Osteoblast (primary cell): ENCODE measurements at regions not wholly inside any gene's neighbourhood (a gene's known extent, or its start where the extent isn't known, plus 50 kb on each side); places are given as distances from the start of the nearest gene placed in this dataset.
"Not testable (repeated sequence)": the region's sequence is repeated elsewhere in the genome, so short reads cannot be mapped to it uniquely, and the experiment has no call there.

ENCODE experiments used
- DNase-seq: peaks from one replicate; pipeline ENCODE4 v3.0.0; 2011; ENCODE audit warnings: low spot score, mixed read lengths; ENCODE audit not compliant: insufficient read length; ENCODE audit errors: missing footprints
- H2AFZ ChIP-seq: 2 replicates; pipeline ENCODE4 v1.6.0; 2011; ENCODE audit warnings: mild to moderate bottlenecking, low read length
- H3K27ac ChIP-seq: 2 replicates; pipeline ENCODE4 v1.5.1; 2011; ENCODE audit warnings: mild to moderate bottlenecking, low read depth, low read length, moderate library complexity
- H3K27me3 ChIP-seq: 2 replicates; pipeline ENCODE4 v1.6.0; 2012; ENCODE audit warnings: mild to moderate bottlenecking, control low read depth, inconsistent platforms, low read length, moderate library complexity; ENCODE audit not compliant: insufficient read depth
- H3K36me3 ChIP-seq: 2 replicates; pipeline ENCODE4 v1.5.1; 2011; ENCODE audit warnings: mild to moderate bottlenecking, low read length, control low read depth, moderate library complexity; ENCODE audit not compliant: insufficient read depth
- H3K4me1 ChIP-seq: 2 replicates; pipeline ENCODE4 v1.5.1; 2011; ENCODE audit warnings: mild to moderate bottlenecking, low read length, control low read depth, moderate library complexity; ENCODE audit not compliant: insufficient read depth
- H3K4me2 ChIP-seq: 2 replicates; pipeline ENCODE4 v1.6.0; 2011; ENCODE audit warnings: mild to moderate bottlenecking, low read length; ENCODE audit not compliant: insufficient read depth
- H3K4me3 ChIP-seq: fragments of 200-600 bp; sonication (generic); 3 replicates; pipeline ENCODE4 v1.5.1; 2012; ENCODE audit warnings: mild to moderate bottlenecking, low read length, inconsistent platforms; ENCODE audit not compliant: insufficient read depth
- H3K79me2 ChIP-seq: 2 replicates; pipeline ENCODE4 v1.6.0; 2012; ENCODE audit warnings: mild to moderate bottlenecking, low read length, control low read depth, inconsistent platforms; ENCODE audit not compliant: insufficient read depth
- H3K9me3 ChIP-seq: 2 replicates; pipeline ENCODE4 v1.5.1; 2011; ENCODE audit warnings: low read depth, low read length, control low read depth
- H4K20me1 ChIP-seq: 2 replicates; pipeline ENCODE4 v1.6.0; 2012; ENCODE audit warnings: mild to moderate bottlenecking, low read length, control low read depth; ENCODE audit not compliant: insufficient read depth
- TF ChIP-seq, protein P1 (sequence below): IDR thresholded peaks from 2 replicates; pipeline ENCODE4 v1.5.1; 2011; ENCODE audit warnings: mild to moderate bottlenecking, low read depth, low read length, moderate library complexity; ENCODE audit errors: extremely low read depth

DNA sequence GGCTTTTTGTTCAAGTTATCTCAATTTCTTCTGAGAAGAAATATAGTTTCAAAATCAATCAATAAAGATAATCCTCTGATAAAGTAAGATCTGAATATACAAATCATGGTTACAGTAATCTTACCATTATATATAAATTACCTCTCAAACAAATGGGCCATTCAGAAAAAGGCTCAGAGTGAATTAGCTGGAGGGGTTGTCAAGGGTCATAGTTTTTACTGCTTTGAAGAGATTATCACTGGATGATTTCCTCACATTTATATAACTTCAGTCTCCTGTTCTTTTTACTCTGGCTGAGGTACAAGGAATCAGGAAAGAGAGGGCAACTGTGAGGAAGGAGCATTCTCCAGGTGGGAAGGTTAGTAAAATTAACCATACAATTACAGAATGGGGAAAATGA, 148.6 kb upstream of the ELL2 start:
- Histone ChIP-seq H3K4me2 (no peak overlapping the region), H4K20me1 (no peaks in the 10 kb centered on the region), H3K27ac (no peak overlapping the region), H3K9me3 (no peaks in the 10 kb centered on the region), H3K36me3 (no peaks in the 10 kb centered on the region), H3K79me2 (no peaks in the 10 kb centered on the region), H3K4me1 (no peaks in the 10 kb centered on the region), H3K27me3 (no peaks in the 10 kb centered on the region), H3K4me3 (no peak overlapping the region), H2AFZ (no peak overlapping the region)
- TF ChIP-seq, protein P1, sequence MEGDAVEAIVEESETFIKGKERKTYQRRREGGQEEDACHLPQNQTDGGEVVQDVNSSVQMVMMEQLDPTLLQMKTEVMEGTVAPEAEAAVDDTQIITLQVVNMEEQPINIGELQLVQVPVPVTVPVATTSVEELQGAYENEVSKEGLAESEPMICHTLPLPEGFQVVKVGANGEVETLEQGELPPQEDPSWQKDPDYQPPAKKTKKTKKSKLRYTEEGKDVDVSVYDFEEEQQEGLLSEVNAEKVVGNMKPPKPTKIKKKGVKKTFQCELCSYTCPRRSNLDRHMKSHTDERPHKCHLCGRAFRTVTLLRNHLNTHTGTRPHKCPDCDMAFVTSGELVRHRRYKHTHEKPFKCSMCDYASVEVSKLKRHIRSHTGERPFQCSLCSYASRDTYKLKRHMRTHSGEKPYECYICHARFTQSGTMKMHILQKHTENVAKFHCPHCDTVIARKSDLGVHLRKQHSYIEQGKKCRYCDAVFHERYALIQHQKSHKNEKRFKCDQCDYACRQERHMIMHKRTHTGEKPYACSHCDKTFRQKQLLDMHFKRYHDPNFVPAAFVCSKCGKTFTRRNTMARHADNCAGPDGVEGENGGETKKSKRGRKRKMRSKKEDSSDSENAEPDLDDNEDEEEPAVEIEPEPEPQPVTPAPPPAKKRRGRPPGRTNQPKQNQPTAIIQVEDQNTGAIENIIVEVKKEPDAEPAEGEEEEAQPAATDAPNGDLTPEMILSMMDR: no peak
- DNase-seq: no peak

DNA sequence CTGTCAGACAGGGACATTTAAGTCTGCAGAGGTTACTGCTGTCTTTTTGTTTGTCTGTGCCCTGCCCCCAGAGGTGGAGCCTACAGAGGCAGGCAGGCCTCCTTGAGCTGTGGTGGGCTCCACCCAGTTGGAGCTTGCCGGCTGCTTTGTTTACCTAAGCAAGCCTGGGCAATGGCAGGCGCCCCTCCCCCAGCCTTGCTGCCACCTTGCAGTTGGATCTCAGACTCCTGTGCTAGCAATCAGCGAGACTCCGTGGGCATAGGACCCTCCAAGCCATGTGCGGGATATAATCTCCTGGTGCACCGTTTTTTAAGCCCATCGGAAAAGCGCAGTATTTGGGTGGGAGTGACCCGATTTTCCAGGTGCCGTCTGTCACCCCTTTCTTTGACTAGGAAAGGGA, 147.0 kb upstream of the ELL2 start:
- not testable (repeated sequence) for H3K27ac ChIP-seq, H2AFZ ChIP-seq, H3K36me3 ChIP-seq, H3K79me2 ChIP-seq, H4K20me1 ChIP-seq, H3K9me3 ChIP-seq, H3K4me2 ChIP-seq, H3K4me3 ChIP-seq, H3K4me1 ChIP-seq, DNase-seq, H3K27me3 ChIP-seq

DNA sequence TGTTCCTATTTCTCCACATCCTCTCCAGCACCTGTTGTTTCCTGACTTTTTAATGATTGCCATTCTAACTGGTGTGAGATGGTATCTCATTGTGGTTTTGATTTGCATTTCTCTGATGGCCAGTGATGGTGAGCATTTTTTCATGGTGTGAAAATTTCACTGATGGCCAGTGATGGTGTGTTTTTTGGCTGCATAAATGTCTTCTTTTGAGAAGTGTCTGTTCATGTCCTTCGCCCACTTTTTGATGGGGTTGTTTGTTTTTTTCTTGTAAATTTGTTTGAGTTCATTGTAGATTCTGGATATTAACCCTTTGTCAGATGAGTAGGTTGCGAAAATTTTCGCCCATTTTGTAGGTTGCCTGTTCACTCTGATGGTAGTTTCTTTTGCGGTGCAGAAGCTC, 142.2 kb upstream of the ELL2 start:
- H3K27me3 ChIP-seq, H3K27ac ChIP-seq, H3K4me1 ChIP-seq, H3K4me3 ChIP-seq, H3K9me3 ChIP-seq, H4K20me1 ChIP-seq, H3K79me2 ChIP-seq, H2AFZ ChIP-seq, H3K36me3 ChIP-seq, DNase-seq, H3K4me2 ChIP-seq: not testable (repeated sequence)

DNA sequence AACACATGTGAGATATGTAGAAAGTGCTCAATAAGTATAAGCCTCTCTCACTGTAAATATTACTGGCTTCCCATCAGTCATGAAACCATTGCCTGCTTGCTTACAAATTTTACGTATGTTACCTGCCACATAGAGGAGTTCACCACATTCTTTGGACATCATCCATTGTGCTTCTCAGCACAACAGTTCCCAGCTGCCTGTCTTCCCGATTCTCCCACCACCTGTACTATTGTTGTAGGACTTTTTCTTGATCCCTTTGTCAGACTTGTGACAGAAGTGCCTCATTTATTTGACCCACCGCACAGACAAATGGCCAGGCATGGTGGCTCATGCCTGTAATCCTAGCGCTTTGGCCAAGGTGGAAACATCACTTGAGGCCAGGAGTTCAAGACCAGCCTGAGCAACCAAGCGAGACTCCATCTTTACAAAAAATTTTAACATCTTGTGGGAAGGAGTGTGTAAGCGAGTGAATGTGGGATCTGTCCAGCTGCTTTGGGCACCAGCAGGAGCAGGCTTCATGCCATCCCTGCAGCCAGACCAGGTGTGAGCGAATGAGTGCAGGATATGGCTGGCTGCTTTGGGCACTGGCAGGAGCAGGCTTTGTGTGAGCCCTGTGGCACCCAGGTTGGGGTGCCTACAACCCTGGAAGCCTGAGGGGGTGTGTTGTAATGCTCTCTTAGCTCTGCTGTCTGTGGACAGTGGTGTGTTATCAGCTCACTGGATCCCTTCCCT, 139.9 kb upstream of the ELL2 start:
- Histone ChIP-seq H3K27me3 (no peaks in the 10 kb centered on the region), H3K79me2 (no peaks in the 10 kb centered on the region), H3K9me3 (no peaks in the 10 kb centered on the region), H2AFZ (no peak overlapping the region), H3K4me3 (no peak overlapping the region), H3K27ac (no peak overlapping the region), H3K4me1 (peaks cover 6% of the 10 kb centered on the region), H3K36me3 (no peaks in the 10 kb centered on the region), H4K20me1 (no peaks in the 10 kb centered on the region), H3K4me2 (no peak overlapping the region)
- TF ChIP-seq, protein P1: no peak
- DNase-seq: no peak

DNA sequence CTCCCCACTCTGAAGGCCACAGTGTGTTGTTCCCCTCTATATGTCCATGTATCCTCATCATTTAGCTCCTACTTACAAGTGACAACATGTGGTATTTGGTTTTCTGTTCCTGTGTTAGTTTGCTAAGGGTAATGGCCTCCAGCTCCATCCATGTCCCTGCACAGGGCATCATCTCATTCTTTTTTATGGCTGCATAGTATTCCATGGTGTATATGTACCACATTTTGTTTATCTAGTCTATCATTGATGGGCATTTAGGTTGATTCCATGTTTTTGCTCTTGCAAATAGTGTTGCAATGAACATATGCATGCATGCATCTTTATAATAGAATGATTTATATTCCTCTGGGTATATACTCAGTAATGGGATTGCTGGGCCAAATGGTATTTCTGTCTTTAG, 135.8 kb upstream of the ELL2 start:
- H3K27ac ChIP-seq, H3K79me2 ChIP-seq, H3K27me3 ChIP-seq, H3K4me2 ChIP-seq, H2AFZ ChIP-seq, H3K36me3 ChIP-seq, H3K9me3 ChIP-seq, H4K20me1 ChIP-seq, H3K4me3 ChIP-seq, DNase-seq: not testable (repeated sequence)
- peaks cover 25% of the 10 kb centered on the region for H3K4me1 ChIP-seq
